ENCODE measurements at regions not wholly inside any gene's neighbourhood (a gene's known extent, or its start where the extent isn't known, plus 50 kb on each side); places are given as distances from the start of the nearest gene placed in this dataset.

DNA sequence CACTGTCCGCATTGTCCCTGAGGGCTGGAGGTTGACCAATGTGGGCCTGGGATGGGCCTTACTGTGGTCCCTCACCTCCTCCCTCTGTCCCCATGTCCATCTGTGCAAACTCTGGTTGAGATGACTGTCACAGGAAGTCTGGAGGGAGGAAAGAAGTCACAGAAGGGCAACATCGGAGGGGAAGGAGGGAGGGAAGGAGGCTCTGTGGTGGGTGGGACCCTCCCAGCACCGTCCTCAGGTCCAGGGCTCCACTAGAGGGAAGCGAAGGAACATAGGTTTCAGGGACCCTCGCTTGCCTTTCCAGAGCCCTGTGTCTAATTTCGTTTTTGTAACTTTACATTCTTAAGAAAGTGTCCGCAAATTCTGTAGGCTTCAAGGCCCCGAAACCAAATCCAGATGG, 111.3 kb upstream of the SLC44A3 start:
- TF ChIP-seq, protein P1, sequence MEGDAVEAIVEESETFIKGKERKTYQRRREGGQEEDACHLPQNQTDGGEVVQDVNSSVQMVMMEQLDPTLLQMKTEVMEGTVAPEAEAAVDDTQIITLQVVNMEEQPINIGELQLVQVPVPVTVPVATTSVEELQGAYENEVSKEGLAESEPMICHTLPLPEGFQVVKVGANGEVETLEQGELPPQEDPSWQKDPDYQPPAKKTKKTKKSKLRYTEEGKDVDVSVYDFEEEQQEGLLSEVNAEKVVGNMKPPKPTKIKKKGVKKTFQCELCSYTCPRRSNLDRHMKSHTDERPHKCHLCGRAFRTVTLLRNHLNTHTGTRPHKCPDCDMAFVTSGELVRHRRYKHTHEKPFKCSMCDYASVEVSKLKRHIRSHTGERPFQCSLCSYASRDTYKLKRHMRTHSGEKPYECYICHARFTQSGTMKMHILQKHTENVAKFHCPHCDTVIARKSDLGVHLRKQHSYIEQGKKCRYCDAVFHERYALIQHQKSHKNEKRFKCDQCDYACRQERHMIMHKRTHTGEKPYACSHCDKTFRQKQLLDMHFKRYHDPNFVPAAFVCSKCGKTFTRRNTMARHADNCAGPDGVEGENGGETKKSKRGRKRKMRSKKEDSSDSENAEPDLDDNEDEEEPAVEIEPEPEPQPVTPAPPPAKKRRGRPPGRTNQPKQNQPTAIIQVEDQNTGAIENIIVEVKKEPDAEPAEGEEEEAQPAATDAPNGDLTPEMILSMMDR (IDR thresholded peaks at IDR 0.05) = no peak
- no peak for TF ChIP-seq POLR2A (IDR thresholded peaks at IDR 0.05)
